Natural killer cell (primary cell): ENCODE measurements at regions not wholly inside any gene's neighbourhood (a gene's known extent, or its start where the extent isn't known, plus 50 kb on each side); places are given as distances from the start of the nearest gene placed in this dataset.
"Not testable (repeated sequence)": the region's sequence is repeated elsewhere in the genome, so short reads cannot be mapped to it uniquely, and the experiment has no call there.

ENCODE experiments used
- ATAC-seq, 3 donors: fragments of 150-1000 bp in 2 of 3; fragments of 200-7000 bp in 1 of 3; cut with Tn5 transposase; 1 replicate in 1 of 3; 2 replicates in 2 of 3; pipeline ENCODE4 v1.10.0; 2021; ENCODE audit warnings: mild to moderate bottlenecking in 2 of 3, moderate library complexity in 2 of 3
- DNase-seq, 2 donors: peaks; one replicate each; pipeline versions ENCODE4 v3.0.0 to v3.0.0-alpha.2; 2013 to 2021; ENCODE audit warnings: mixed read lengths in 1 of 2
- H3K27ac ChIP-seq: one replicate; pipeline ENCODE4 v1.5.1; 2013; ENCODE audit warnings: mild to moderate bottlenecking, low read length
- H3K27me3 ChIP-seq: one replicate; pipeline ENCODE4 v1.6.1; 2013; ENCODE audit warnings: low read length; ENCODE audit not compliant: control insufficient read depth, insufficient read depth
- H3K36me3 ChIP-seq: one replicate; pipeline ENCODE4 v1.6.1; 2013; ENCODE audit warnings: low read length; ENCODE audit not compliant: control insufficient read depth, insufficient read depth
- H3K4me1 ChIP-seq: one replicate; pipeline ENCODE4 v1.6.1; 2013; ENCODE audit warnings: low read length; ENCODE audit not compliant: control insufficient read depth, insufficient read depth
- H3K4me3 ChIP-seq: one replicate; pipeline ENCODE4 v1.5.1; 2013; ENCODE audit warnings: low read length
- H3K9me3 ChIP-seq: one replicate; pipeline ENCODE4 v1.6.1; 2013; ENCODE audit warnings: low read length; ENCODE audit not compliant: control insufficient read depth, insufficient read depth
- H3K27ac Mint-ChIP-seq, 2 donors: one replicate each; pipeline ENCODE4 v1.8.0; 2022; ENCODE audit warnings: mild to moderate bottlenecking in 2 of 2, mixed read lengths in 2 of 2, moderate library complexity in 1 of 2
- H3K27me3 Mint-ChIP-seq, 2 donors: one replicate each; pipeline ENCODE4 v1.8.0; 2022; ENCODE audit warnings: low read depth in 2 of 2, mixed read lengths in 2 of 2
- H3K36me3 Mint-ChIP-seq: one replicate; pipeline ENCODE4 v1.8.0; 2022; ENCODE audit warnings: mixed read lengths
- H3K4me1 Mint-ChIP-seq, 2 donors: one replicate each; pipeline ENCODE4 v1.8.0; 2022; ENCODE audit warnings: mixed read lengths in 2 of 2
- H3K4me3 Mint-ChIP-seq: one replicate; pipeline ENCODE4 v1.8.0; 2022; ENCODE audit warnings: mild to moderate bottlenecking, moderate library complexity, mixed read lengths
- H3K9me3 Mint-ChIP-seq, 2 donors: one replicate each; pipeline ENCODE4 v1.8.0; 2022; ENCODE audit warnings: mixed read lengths in 2 of 2
- WGBS: methylation state at CpG from one replicate; pipeline ENCODE4 v1.1.7; 2013; ENCODE audit warnings: missing lambda C conversion rate; ENCODE audit not compliant: insufficient coverage; 5-methylcytosine and 5-hydroxymethylcytosine counted together
- intact Hi-C: fragments of 100-400 bp; cut with micrococcal nuclease; formaldehyde crosslinking; loops from one replicate; pipeline ENCODE4 v1.14.2; 2022
- TF ChIP-seq, protein P1 (sequence below): fragments of 200-600 bp; IDR thresholded peaks from one replicate; pipeline ENCODE4 v1.8.0; 2022; ENCODE audit warnings: antibody characterized with exemption

DNA sequence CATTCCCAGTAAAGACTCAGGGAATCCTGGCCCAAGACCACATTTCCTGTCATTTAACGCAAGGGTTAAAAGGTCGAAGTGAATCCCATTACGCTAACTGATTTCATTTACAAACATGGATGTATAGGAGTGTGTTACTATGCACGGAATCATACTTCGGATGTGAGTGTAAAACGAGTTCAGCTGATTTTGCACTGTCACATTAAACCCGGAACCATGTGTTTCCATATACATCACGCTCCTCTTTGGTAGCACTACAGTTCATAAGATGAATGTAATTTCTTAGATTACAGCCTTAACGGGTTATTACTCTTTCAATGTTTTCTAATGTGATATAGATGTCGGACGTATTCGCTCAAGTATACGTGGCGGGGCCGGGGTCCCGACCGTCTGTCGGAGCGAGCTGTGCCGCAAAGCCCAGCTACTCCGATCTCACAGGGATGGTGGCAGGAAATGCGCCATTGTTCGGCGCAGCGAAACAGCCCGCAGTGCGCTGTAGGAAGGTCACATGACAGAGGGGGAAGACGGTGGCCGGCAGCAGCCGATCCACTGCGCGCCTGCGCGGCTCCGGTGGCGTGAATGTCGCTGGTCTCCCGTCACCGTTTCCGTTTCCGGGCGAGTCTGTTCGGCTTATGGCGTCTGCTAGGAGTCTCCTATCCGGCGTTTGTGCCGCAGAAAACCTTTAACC, 97.3 kb downstream of the NPAP1 start:
- Histone ChIP-seq H3K4me3 (peak overlapping the region; percentile 26), H3K9me3 (peaks cover 17% of the 10 kb centered on the region), H3K36me3 (no peaks in the 10 kb centered on the region), H3K27me3 (no peaks in the 10 kb centered on the region), H3K4me1 (no peaks in the 10 kb centered on the region), H3K27ac (no peak overlapping the region)
- 30% methylated on average over 46 of the region's 47 CpGs for WGBS
- Mint-ChIP-seq H3K4me1 (peaks cover 4 to 5% of the 10 kb centered on the region in 2 donors), H3K9me3 (peaks cover 18 to 24% of the 10 kb centered on the region in 2 donors), H3K4me3 (peak overlapping the region; percentile 93), H3K36me3 (peaks cover 24% of the 10 kb centered on the region), H3K27ac (peak overlapping the region; percentile 82 to 84), H3K27me3 (no peaks in the 10 kb centered on the region)
- DNase-seq (peak; percentile 60 to 76), ATAC-seq (peak; percentile 69 to 92 (median 87))
- TF ChIP-seq, protein P1, sequence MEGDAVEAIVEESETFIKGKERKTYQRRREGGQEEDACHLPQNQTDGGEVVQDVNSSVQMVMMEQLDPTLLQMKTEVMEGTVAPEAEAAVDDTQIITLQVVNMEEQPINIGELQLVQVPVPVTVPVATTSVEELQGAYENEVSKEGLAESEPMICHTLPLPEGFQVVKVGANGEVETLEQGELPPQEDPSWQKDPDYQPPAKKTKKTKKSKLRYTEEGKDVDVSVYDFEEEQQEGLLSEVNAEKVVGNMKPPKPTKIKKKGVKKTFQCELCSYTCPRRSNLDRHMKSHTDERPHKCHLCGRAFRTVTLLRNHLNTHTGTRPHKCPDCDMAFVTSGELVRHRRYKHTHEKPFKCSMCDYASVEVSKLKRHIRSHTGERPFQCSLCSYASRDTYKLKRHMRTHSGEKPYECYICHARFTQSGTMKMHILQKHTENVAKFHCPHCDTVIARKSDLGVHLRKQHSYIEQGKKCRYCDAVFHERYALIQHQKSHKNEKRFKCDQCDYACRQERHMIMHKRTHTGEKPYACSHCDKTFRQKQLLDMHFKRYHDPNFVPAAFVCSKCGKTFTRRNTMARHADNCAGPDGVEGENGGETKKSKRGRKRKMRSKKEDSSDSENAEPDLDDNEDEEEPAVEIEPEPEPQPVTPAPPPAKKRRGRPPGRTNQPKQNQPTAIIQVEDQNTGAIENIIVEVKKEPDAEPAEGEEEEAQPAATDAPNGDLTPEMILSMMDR = no peak
- intact Hi-C loops = loop anchor here (5.0 kb wide), 1 partner anchor 1089 kb away; the partner anchor contains the start of gene ATP10A

DNA sequence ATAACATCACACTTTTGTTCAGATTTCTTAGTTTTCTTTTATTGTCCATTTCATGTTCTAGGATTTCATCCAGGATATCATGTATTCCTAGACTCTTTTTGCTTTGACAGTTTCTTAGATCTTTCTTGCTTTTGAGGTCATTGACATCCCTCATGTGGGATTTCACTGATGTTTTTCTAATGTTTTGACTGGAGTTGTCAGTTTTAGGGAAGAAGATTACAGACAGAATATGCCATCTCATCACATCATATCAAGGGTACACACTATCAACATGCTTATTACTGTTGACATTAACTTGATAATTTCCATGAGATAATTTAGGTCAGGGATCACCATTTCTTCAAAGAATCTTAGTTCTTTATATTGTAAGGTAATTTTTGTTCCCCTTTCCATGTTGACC, 101.7 kb downstream of the NPAP1 start:
- intact Hi-C loops = no loop called here
- TF ChIP-seq, protein P1 = no peak
- no peaks in the 10 kb centered on the region for H3K36me3 ChIP-seq
- H3K9me3 ChIP-seq = peaks cover 13% of the 10 kb centered on the region
- H3K36me3 Mint-ChIP-seq = peaks cover 15% of the 10 kb centered on the region
- H3K4me3 ChIP-seq = no peak overlapping the region
- no peak overlapping the region for H3K27ac Mint-ChIP-seq
- H3K4me1 Mint-ChIP-seq = peaks cover 4 to 5% of the 10 kb centered on the region in 2 donors
- no peak overlapping the region for H3K4me3 Mint-ChIP-seq
- no peaks in the 10 kb centered on the region for H3K4me1 ChIP-seq
- H3K27me3 Mint-ChIP-seq = no peaks in the 10 kb centered on the region
- H3K9me3 Mint-ChIP-seq = peaks cover 14 to 25% of the 10 kb centered on the region in 2 donors
- ATAC-seq (no peak), DNase-seq (no peak)
- no peaks in the 10 kb centered on the region for H3K27me3 ChIP-seq
- no peak overlapping the region for H3K27ac ChIP-seq

DNA sequence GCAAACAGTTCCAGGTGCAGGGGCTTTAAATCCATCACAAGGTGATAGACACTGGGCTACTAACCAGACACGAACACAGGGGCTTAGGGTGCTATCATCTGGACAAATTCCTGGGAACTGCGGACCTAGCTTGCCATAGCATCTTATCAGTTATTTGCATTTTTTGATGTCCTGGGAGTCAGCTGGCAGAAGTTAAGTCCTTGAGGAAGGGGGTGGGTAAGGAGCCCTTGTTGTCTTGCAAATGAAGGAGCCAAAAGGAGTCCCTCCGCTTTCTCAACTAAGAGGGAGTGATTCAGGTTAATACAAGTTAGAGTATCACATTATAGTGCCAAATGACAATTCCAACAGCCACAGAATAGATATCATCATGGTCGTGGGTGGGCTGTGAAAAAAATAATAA, 108.9 kb downstream of the NPAP1 start:
- no peak for ATAC-seq
- H3K27me3 ChIP-seq = no peaks in the 10 kb centered on the region
- no peak overlapping the region for H3K4me3 Mint-ChIP-seq
- no peak overlapping the region for H3K27ac Mint-ChIP-seq
- H3K36me3 Mint-ChIP-seq = peaks cover 8% of the 10 kb centered on the region
- no peaks in the 10 kb centered on the region for H3K4me1 Mint-ChIP-seq
- H3K27me3 Mint-ChIP-seq = no peaks in the 10 kb centered on the region
- no peaks in the 10 kb centered on the region for H3K4me1 ChIP-seq
- TF ChIP-seq, protein P1 = no peak
- DNase-seq = no peak
- intact Hi-C loops = no loop called here
- no peak overlapping the region for H3K27ac ChIP-seq
- WGBS = 52% methylated on average over 2 of the region's 4 CpGs
- no peaks in the 10 kb centered on the region for H3K36me3 ChIP-seq
- no peaks in the 10 kb centered on the region for H3K9me3 ChIP-seq
- H3K4me3 ChIP-seq = no peak overlapping the region
- H3K9me3 Mint-ChIP-seq = peaks cover 14 to 19% of the 10 kb centered on the region in 2 donors

GRCh38 chr15:24786347-24786746, 110.8 kb downstream of the NPAP1 start:
- Mint-ChIP-seq H3K4me3 (no peak overlapping the region), H3K4me1 (no peaks in the 10 kb centered on the region), H3K36me3 (peaks cover 8% of the 10 kb centered on the region), H3K27me3 (no peaks in the 10 kb centered on the region), H3K9me3 (peaks cover 13 to 16% of the 10 kb centered on the region in 2 donors), H3K27ac (no peak overlapping the region)
- TF ChIP-seq, protein P1 = no peak
- ATAC-seq (no peak), DNase-seq (no peak)
- no peaks in the 10 kb centered on the region for H3K4me1 ChIP-seq
- no peak overlapping the region for H3K4me3 ChIP-seq
- no peaks in the 10 kb centered on the region for H3K36me3 ChIP-seq
- intact Hi-C loops = no loop called here
- WGBS = 85% methylated on average over 1 of the region's 1 CpG
- H3K27ac ChIP-seq = no peak overlapping the region
- no peaks in the 10 kb centered on the region for H3K27me3 ChIP-seq
- no peaks in the 10 kb centered on the region for H3K9me3 ChIP-seq

- H3K4me3 Mint-ChIP-seq, H3K4me3 ChIP-seq, intact Hi-C loops, ATAC-seq, H3K27me3 Mint-ChIP-seq, H3K27ac ChIP-seq, H3K4me1 ChIP-seq, H3K36me3 Mint-ChIP-seq, H3K36me3 ChIP-seq, H3K27ac Mint-ChIP-seq, H3K27me3 ChIP-seq, H3K4me1 Mint-ChIP-seq, DNase-seq: not testable (repeated sequence)
- peaks cover 12% of the 10 kb centered on the region for H3K9me3 ChIP-seq
- H3K9me3 Mint-ChIP-seq = peaks cover 9 to 16% of the 10 kb centered on the region in 2 donors
- 80% methylated on average over 6 of the region's 6 CpGs for WGBS
Measured at GRCh38 chr15:24802624-24803023, 127.0 kb downstream of the NPAP1 start.
